ENCODE measurements at regions not wholly inside any gene's neighbourhood (a gene's known extent, or its start where the extent isn't known, plus 50 kb on each side); places are given as distances from the start of the nearest gene placed in this dataset.

DNA sequence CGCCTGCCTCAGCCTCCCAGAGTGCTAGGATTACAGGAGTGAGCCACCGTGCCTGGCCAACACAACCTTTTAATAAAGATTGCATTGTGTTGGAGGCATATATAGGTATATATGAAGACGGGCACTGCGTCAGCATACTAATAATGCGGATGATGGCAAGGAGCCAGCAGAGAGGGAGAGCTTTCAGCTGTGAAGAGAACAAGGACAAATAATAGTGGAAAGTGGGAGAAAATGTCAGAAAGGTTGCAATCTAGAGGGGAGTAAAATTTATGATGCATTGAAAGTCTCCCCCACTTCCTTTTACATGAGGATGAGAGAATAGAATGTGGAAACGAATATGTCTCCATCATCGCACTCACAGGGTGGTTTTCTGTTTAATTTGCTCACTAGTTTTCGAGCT, 170.5 kb upstream of the TBL1XR1 start:
- CTCF ChIA-PET = no interaction called here
- 75% methylated on average over 4 of the region's 8 CpGs for WGBS (ENCODE audit: insufficient coverage)
- Histone ChIP-seq H3K9me3 (ENCODE audit: control extremely low read depth in 1 of 3, control insufficient read depth in 2 of 3, insufficient read depth in 1 of 3, low read length in 2 of 3) (no peaks in the 10 kb centered on the region), H3K9ac (ENCODE audit: low read length) (no peak overlapping the region), H4K20me1 (ENCODE audit: control insufficient read depth, insufficient read depth, low read length, poor library complexity, severe bottlenecking) (no peaks in the 10 kb centered on the region), H3K36me3 (replicated peaks in 1 of 2; ENCODE audit: control extremely low read depth in 1 of 2, control insufficient read depth in 1 of 2, extremely low read depth in 1 of 2, insufficient read depth in 2 of 2, low read length in 1 of 2) (no peaks in the 10 kb centered on the region), H3K27ac (ENCODE audit: low read length in 2 of 2) (no peak overlapping the region), H3K4me2 (replicated peaks; ENCODE audit: low read depth, low read length, poor library complexity, severe bottlenecking) (no peak overlapping the region), H3K4me3 (ENCODE audit: control extremely low read depth in 1 of 5, extremely low read depth in 1 of 5, insufficient read depth in 1 of 5, low read depth in 2 of 5, low read length in 4 of 5) (no peak overlapping the region), H3K27me3 (replicated peaks in 1 of 4; ENCODE audit: control extremely low read depth in 1 of 4, control insufficient read depth in 3 of 4, insufficient read depth in 4 of 4, low read length in 3 of 4) (no peaks in the 10 kb centered on the region), H3K4me1 (ENCODE audit: control insufficient read depth in 2 of 2, insufficient read depth in 2 of 2, low read length in 2 of 2) (peaks cover 0 to 2% of the 10 kb centered on the region in 2 donors), H3K79me2 (ENCODE audit: control insufficient read depth, insufficient read depth, low read length) (no peaks in the 10 kb centered on the region), H2AFZ (ENCODE audit: insufficient read depth, low read depth, low read length, poor library complexity, severe bottlenecking) (no peak overlapping the region)
- intact Hi-C loops (cut with micrococcal nuclease) = no loop called here
- Mint-ChIP-seq H3K4me1 (peaks cover 2% of the 10 kb centered on the region), H3K4me3 (no peak overlapping the region), H3K9me3 (ENCODE audit: insufficient read depth) (peaks cover 2% of the 10 kb centered on the region), H3K27ac (no peak overlapping the region), H3K27me3 (no peaks in the 10 kb centered on the region)
- DNase-seq = no peak
- ATAC-seq (ENCODE audit: low read depth) = no peak
- POLR2A ChIA-PET = no interaction called here
- TF ChIP-seq, protein P1, sequence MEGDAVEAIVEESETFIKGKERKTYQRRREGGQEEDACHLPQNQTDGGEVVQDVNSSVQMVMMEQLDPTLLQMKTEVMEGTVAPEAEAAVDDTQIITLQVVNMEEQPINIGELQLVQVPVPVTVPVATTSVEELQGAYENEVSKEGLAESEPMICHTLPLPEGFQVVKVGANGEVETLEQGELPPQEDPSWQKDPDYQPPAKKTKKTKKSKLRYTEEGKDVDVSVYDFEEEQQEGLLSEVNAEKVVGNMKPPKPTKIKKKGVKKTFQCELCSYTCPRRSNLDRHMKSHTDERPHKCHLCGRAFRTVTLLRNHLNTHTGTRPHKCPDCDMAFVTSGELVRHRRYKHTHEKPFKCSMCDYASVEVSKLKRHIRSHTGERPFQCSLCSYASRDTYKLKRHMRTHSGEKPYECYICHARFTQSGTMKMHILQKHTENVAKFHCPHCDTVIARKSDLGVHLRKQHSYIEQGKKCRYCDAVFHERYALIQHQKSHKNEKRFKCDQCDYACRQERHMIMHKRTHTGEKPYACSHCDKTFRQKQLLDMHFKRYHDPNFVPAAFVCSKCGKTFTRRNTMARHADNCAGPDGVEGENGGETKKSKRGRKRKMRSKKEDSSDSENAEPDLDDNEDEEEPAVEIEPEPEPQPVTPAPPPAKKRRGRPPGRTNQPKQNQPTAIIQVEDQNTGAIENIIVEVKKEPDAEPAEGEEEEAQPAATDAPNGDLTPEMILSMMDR (IDR thresholded peaks at IDR 0.05) = no peak
- no peak for TF ChIP-seq EZH2 (IDR thresholded peaks at IDR 0.05; ENCODE audit: borderline replicate concordance, insufficient read depth, low read depth, low read length, poor library complexity, severe bottlenecking)

DNA sequence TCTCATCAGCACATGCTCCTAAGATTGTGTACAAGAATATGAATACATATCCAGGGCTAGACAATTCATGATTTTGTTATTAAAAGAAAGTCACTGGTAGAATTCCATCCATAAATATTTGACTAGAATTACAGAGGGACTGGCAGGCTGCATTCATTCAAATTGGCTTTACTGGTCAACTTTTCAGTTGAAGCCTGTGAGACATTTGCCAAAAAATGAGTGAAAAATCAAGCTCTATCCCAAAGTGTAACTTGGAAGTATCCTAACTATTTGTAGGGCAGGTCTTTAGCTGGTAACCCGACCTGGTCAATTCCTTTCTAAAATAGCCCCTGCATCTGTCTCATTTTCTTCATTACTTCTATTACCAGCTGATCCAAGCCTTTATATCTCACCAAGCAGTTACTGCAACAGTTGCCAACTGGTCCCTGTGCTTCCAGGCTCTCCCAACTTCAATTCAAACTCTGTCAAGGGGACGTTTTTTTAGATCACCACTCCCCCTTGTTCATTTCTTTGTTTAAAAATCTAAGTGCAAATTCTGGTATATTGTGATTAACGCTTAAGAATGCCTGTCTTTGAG, 173.1 kb upstream of the TBL1XR1 start:
- TF ChIP-seq, protein P1 (IDR thresholded peaks at IDR 0.05) = no peak
- no peak for TF ChIP-seq EZH2 (IDR thresholded peaks at IDR 0.05; ENCODE audit: borderline replicate concordance, insufficient read depth, low read depth, low read length, poor library complexity, severe bottlenecking)
- Mint-ChIP-seq H3K4me3 (no peak overlapping the region), H3K4me1 (peaks cover 13% of the 10 kb centered on the region), H3K9me3 (ENCODE audit: insufficient read depth) (peaks cover 2% of the 10 kb centered on the region), H3K27me3 (no peaks in the 10 kb centered on the region), H3K27ac (no peak overlapping the region)
- no peak overlapping the region for H2AFZ ChIP-seq (ENCODE audit: insufficient read depth, low read depth, low read length, poor library complexity, severe bottlenecking)
- DNase-seq (no peak), ATAC-seq (ENCODE audit: low read depth) (no peak)
- H3K27ac ChIP-seq (ENCODE audit: low read length in 2 of 2) = no peak overlapping the region
- 0% methylated on average over 1 of the region's 3 CpGs for WGBS (ENCODE audit: insufficient coverage)
- H3K4me1 ChIP-seq (ENCODE audit: control insufficient read depth in 2 of 2, insufficient read depth in 2 of 2, low read length in 2 of 2) = peaks cover 7 to 8% of the 10 kb centered on the region in 2 donors
- POLR2A ChIA-PET = interaction anchor here (0.6 kb wide), 1 partner anchor 183 kb away, joined by 3 read pairs; no protein-coding TSS in a partner anchor
- H3K9ac ChIP-seq (ENCODE audit: low read length) = no peak overlapping the region
- no peaks in the 10 kb centered on the region for H3K79me2 ChIP-seq (ENCODE audit: control insufficient read depth, insufficient read depth, low read length)
- CTCF ChIA-PET = interaction anchor here (0.9 kb wide), 2 partner anchors 11 to 319 kb away, joined by 3 to 5 read pairs; no protein-coding TSS in a partner anchor
- no peaks in the 10 kb centered on the region for H3K27me3 ChIP-seq (replicated peaks in 1 of 4; ENCODE audit: control extremely low read depth in 1 of 4, control insufficient read depth in 3 of 4, insufficient read depth in 4 of 4, low read length in 3 of 4)
- no peak overlapping the region for H3K4me3 ChIP-seq (ENCODE audit: control extremely low read depth in 1 of 5, extremely low read depth in 1 of 5, insufficient read depth in 1 of 5, low read depth in 2 of 5, low read length in 4 of 5)
- H3K4me2 ChIP-seq (replicated peaks; ENCODE audit: low read depth, low read length, poor library complexity, severe bottlenecking) = no peak overlapping the region
- H4K20me1 ChIP-seq (ENCODE audit: control insufficient read depth, insufficient read depth, low read length, poor library complexity, severe bottlenecking) = no peaks in the 10 kb centered on the region
- intact Hi-C loops (cut with micrococcal nuclease) = no loop called here
- H3K9me3 ChIP-seq (ENCODE audit: control extremely low read depth in 1 of 3, control insufficient read depth in 2 of 3, insufficient read depth in 1 of 3, low read length in 2 of 3) = no peaks in the 10 kb centered on the region
- no peaks in the 10 kb centered on the region for H3K36me3 ChIP-seq (replicated peaks in 1 of 2; ENCODE audit: control extremely low read depth in 1 of 2, control insufficient read depth in 1 of 2, extremely low read depth in 1 of 2, insufficient read depth in 2 of 2, low read length in 1 of 2)
